H9 (cell line): ENCODE measurements at regions not wholly inside any gene's neighbourhood (a gene's known extent, or its start where the extent isn't known, plus 50 kb on each side); places are given as distances from the start of the nearest gene placed in this dataset.

Experiments
- DNase-seq: peaks from one replicate; pipeline ENCODE4 v3.0.0-alpha.2; 2017
- H2AFZ ChIP-seq: one replicate; pipeline ENCODE4 v1.6.1; 2013; ENCODE audit warnings: mild to moderate bottlenecking, low read length, control low read depth, moderate library complexity
- H2AK5ac ChIP-seq: 2 replicates; pipeline ENCODE4 v1.6.1; 2013; ENCODE audit warnings: low read length, control low read depth, mixed read lengths; ENCODE audit not compliant: insufficient read length
- H2BK120ac ChIP-seq: one replicate; pipeline ENCODE4 v1.6.1; 2013; ENCODE audit warnings: low read depth, mild to moderate bottlenecking, low read length, control low read depth, inconsistent platforms; ENCODE audit not compliant: poor library complexity, severe bottlenecking
- H2BK12ac ChIP-seq: 2 replicates; pipeline ENCODE4 v1.6.1; 2013; ENCODE audit warnings: low read length, control low read depth, mixed read lengths, low read depth; ENCODE audit not compliant: insufficient read length
- H2BK15ac ChIP-seq: 2 replicates; pipeline ENCODE4 v1.6.1; 2013; ENCODE audit warnings: low read depth, low read length, control low read depth
- H2BK20ac ChIP-seq: one replicate; pipeline ENCODE4 v1.6.1; 2013; ENCODE audit warnings: low read depth, mild to moderate bottlenecking, low read length, control low read depth, inconsistent platforms; ENCODE audit not compliant: poor library complexity, severe bottlenecking
- H2BK5ac ChIP-seq: 2 replicates; pipeline ENCODE4 v1.6.1; 2013; ENCODE audit warnings: low read length, control low read depth, mixed read lengths; ENCODE audit not compliant: insufficient read length
- H3K14ac ChIP-seq: 2 replicates; pipeline ENCODE4 v1.6.1; 2013; ENCODE audit warnings: low read length, control low read depth; ENCODE audit not compliant: insufficient read depth
- H3K18ac ChIP-seq: 2 replicates; pipeline ENCODE4 v1.6.1; 2013; ENCODE audit warnings: low read depth, mild to moderate bottlenecking, mixed read lengths, low read length, control low read depth; ENCODE audit not compliant: insufficient read length
- H3K23ac ChIP-seq: 2 replicates; pipeline ENCODE4 v1.6.1; 2013; ENCODE audit warnings: low read length, control low read depth, mixed read lengths, low read depth; ENCODE audit not compliant: insufficient read length
- H3K23me2 ChIP-seq: 2 replicates; pipeline ENCODE4 v1.6.1; 2013; ENCODE audit warnings: low read depth, mild to moderate bottlenecking, mixed read lengths, low read length, control low read depth; ENCODE audit not compliant: insufficient read length, poor library complexity, severe bottlenecking
- H3K27ac ChIP-seq: 2 replicates; pipeline ENCODE4 v1.5.1; 2013; ENCODE audit warnings: low read length, control low read depth, mixed read lengths, low read depth; ENCODE audit not compliant: insufficient read length
- H3K27me3 ChIP-seq: 2 replicates; pipeline ENCODE4 v1.6.1; 2013; ENCODE audit warnings: low read length, control low read depth, inconsistent platforms; ENCODE audit not compliant: insufficient read depth
- H3K4ac ChIP-seq: 2 replicates; pipeline ENCODE4 v1.6.1; 2013; ENCODE audit warnings: low read depth, mild to moderate bottlenecking, control low read depth, inconsistent platforms, low read length, moderate library complexity
- H3K4me1 ChIP-seq: 2 replicates; pipeline ENCODE4 v1.6.1; 2013; ENCODE audit warnings: low read length, control low read depth, inconsistent platforms; ENCODE audit not compliant: insufficient read depth
- H3K4me2 ChIP-seq: 2 replicates; pipeline ENCODE4 v1.6.1; 2013; ENCODE audit warnings: low read length, control low read depth, mixed read lengths; ENCODE audit not compliant: insufficient read length, insufficient read depth
- H3K56ac ChIP-seq: 2 replicates; pipeline ENCODE4 v1.6.1; 2013; ENCODE audit warnings: low read depth, mild to moderate bottlenecking, mixed read lengths, low read length, control low read depth; ENCODE audit not compliant: insufficient read length
- H3K79me1 ChIP-seq: 2 replicates; pipeline ENCODE4 v1.6.1; 2013; ENCODE audit warnings: low read depth, mild to moderate bottlenecking, moderate library complexity, low read length, control low read depth, inconsistent platforms; ENCODE audit not compliant: insufficient read depth, poor library complexity, severe bottlenecking
- H3K79me2 ChIP-seq: 2 replicates; pipeline ENCODE4 v1.6.1; 2013; ENCODE audit warnings: low read length, control low read depth, inconsistent platforms; ENCODE audit not compliant: insufficient read depth
- H3K9ac ChIP-seq: 2 replicates; pipeline ENCODE4 v1.6.1; 2013; ENCODE audit warnings: low read length, control low read depth, mixed read lengths; ENCODE audit not compliant: insufficient read length; ENCODE audit errors: extremely low read depth
- H3K9me3 ChIP-seq: one replicate; pipeline ENCODE4 v1.6.1; 2013; ENCODE audit warnings: low read depth, low read length, inconsistent platforms; ENCODE audit not compliant: control insufficient read depth
- H3T11ph ChIP-seq: one replicate; pipeline ENCODE4 v1.6.1; 2013; ENCODE audit warnings: mild to moderate bottlenecking, low read length, control low read depth, inconsistent platforms
- H4K20me1 ChIP-seq: one replicate; pipeline ENCODE4 v1.6.1; 2013; ENCODE audit not compliant: control insufficient read depth, insufficient read length, insufficient read depth
- H4K5ac ChIP-seq: 2 replicates; pipeline ENCODE4 v1.6.1; 2013; ENCODE audit warnings: low read depth, mild to moderate bottlenecking, mixed read lengths, low read length, control low read depth; ENCODE audit not compliant: insufficient read length
- H4K8ac ChIP-seq: replicated peaks from 2 replicates; pipeline ENCODE4 v1.6.1; 2013; ENCODE audit warnings: low read length, control low read depth, mixed read lengths, low read depth; ENCODE audit not compliant: insufficient read length
- H4K91ac ChIP-seq: 2 replicates; pipeline ENCODE4 v1.6.1; 2013; ENCODE audit warnings: low read depth, mild to moderate bottlenecking, moderate library complexity, mixed read lengths, low read length, control low read depth; ENCODE audit not compliant: insufficient read length
- H3K27ac Mint-ChIP-seq, 3 experiments: 2 replicates in 2 of 3; 3 replicates in 1 of 3; pipeline ENCODE4 v1.8.0; 2020 to 2021; ENCODE audit warnings: mixed read lengths in 3 of 3, mild to moderate bottlenecking in 1 of 3, moderate library complexity in 1 of 3
- H3K27me3 Mint-ChIP-seq: 2 replicates; pipeline ENCODE4 v1.8.0; 2021; ENCODE audit warnings: low read depth, mild to moderate bottlenecking, moderate library complexity, mixed read lengths
- H3K36me3 Mint-ChIP-seq, 3 experiments: 2 replicates in 2 of 3; 3 replicates in 1 of 3; pipeline ENCODE4 v1.8.0; 2020 to 2021; ENCODE audit warnings: low read depth in 3 of 3, mixed read lengths in 3 of 3; ENCODE audit not compliant: insufficient read depth in 1 of 3
- H3K4me1 Mint-ChIP-seq, 2 experiments: 2 replicates each; pipeline ENCODE4 v1.8.0; 2020; ENCODE audit warnings: mixed read lengths in 2 of 2
- H3K4me3 Mint-ChIP-seq, 2 experiments: 2 replicates in 1 of 2; 3 replicates in 1 of 2; pipeline ENCODE4 v1.8.0; 2020 to 2021; ENCODE audit warnings: mild to moderate bottlenecking in 2 of 2, mixed read lengths in 2 of 2, moderate library complexity in 1 of 2
- H3K9me3 Mint-ChIP-seq, 2 experiments: 2 replicates in 1 of 2; 3 replicates in 1 of 2; pipeline ENCODE4 v1.8.0; 2020; ENCODE audit warnings: mild to moderate bottlenecking in 2 of 2, mixed read lengths in 2 of 2, moderate library complexity in 1 of 2
- CTCF ChIP-seq: fragments of 200-600 bp; sonication (generic); conservative IDR thresholded peaks from 3 replicates; pipeline ENCODE4 v1.8.0; 2021; ENCODE audit warnings: antibody characterized with exemption, mild to moderate bottlenecking
- WGBS: extraction: QIAGEN DNeasy Blood & Tissue Kit; methylation state at CpG from one replicate; pipeline ENCODE4 v1.1.7; 2013; ENCODE audit warnings: missing lambda C conversion rate, low lambda C conversion rate, mixed read lengths; ENCODE audit not compliant: insufficient read length; ENCODE audit errors: extremely low coverage; 5-methylcytosine and 5-hydroxymethylcytosine counted together

DNA sequence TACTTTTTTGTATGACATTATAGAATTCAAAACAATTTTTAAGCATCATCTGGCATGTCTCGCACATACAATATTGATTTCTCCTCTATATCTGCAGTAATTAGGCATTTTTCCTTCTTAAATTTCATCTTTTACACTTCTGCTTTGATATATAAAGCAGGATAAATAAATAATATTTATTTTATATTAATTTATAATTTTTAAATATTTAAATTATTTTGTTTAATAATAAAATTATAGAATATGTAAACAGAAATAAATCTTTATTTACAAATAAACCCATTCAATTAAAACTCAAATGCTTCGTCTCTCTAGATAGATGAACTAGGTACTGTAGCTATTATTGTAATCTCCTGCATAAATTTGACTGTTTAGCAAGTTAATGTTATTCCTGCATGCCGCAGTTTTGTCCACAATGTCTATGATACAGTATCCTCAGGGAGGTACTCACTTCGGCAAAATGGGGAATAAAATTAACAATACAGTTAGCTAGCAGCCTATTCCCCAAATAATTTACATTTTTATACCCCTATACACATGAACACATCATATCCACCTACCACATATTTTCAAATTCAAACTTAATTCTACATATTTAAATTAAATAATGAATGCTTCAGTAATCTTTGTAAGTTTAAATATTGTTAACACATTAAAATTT, 473.6 kb upstream of the SLC10A2 start:
- H3K14ac ChIP-seq, result no peak overlapping the region
- Mint-ChIP-seq H3K4me1 (peaks cover 4 to 7% of the 10 kb centered on the region in 2 experiments), H3K27me3 (no peaks in the 10 kb centered on the region), H3K27ac (no peak overlapping the region), H3K9me3 (peaks cover 25 to 28% of the 10 kb centered on the region in 2 experiments), H3K36me3 (peaks cover 11 to 24% (median 13%) of the 10 kb centered on the region in 3 experiments), H3K4me3 (no peak overlapping the region)
- no peak for TF ChIP-seq CTCF
- H3K23ac ChIP-seq, result no peak overlapping the region
- H2AFZ ChIP-seq, result no peak overlapping the region
- no peak overlapping the region for H2AK5ac ChIP-seq
- DNase-seq, result no peak
- no peak overlapping the region for H3K9ac ChIP-seq
- no peak overlapping the region for H3T11ph ChIP-seq
- no peaks in the 10 kb centered on the region for H3K79me2 ChIP-seq
- H3K27me3 ChIP-seq, result no peaks in the 10 kb centered on the region
- H3K4me1 ChIP-seq, result no peaks in the 10 kb centered on the region
- no peaks in the 10 kb centered on the region for H3K9me3 ChIP-seq
- WGBS, result no CpG with 5 or more reads among the region's 4 CpGs
- no peak overlapping the region for H3K4ac ChIP-seq
- no peak overlapping the region for H3K56ac ChIP-seq
- H2BK15ac ChIP-seq, result no peak overlapping the region
- H4K5ac ChIP-seq, result no peak overlapping the region
- no peaks in the 10 kb centered on the region for H3K23me2 ChIP-seq
- H2BK12ac ChIP-seq, result no peak overlapping the region
- no peak overlapping the region for H2BK120ac ChIP-seq
- no peak overlapping the region for H3K18ac ChIP-seq
- H3K4me2 ChIP-seq, result no peak overlapping the region
- no peak overlapping the region for H3K27ac ChIP-seq
- no peaks in the 10 kb centered on the region for H4K20me1 ChIP-seq
- H2BK5ac ChIP-seq, result no peak overlapping the region
- no peak overlapping the region for H2BK20ac ChIP-seq
- H3K79me1 ChIP-seq, result no peaks in the 10 kb centered on the region
- no peak overlapping the region for H4K91ac ChIP-seq
- no peak overlapping the region for H4K8ac ChIP-seq
